Hematopoietic multipotent progenitor cell treated with erythropoietin and hydrocortisone succinate and interleukin-3 and kit ligand, for 6 days (in vitro differentiated cells): ENCODE measurements at regions not wholly inside any gene's neighbourhood (a gene's known extent, or its start where the extent isn't known, plus 50 kb on each side); places are given as distances from the start of the nearest gene placed in this dataset.
"Not testable (repeated sequence)": the region's sequence is repeated elsewhere in the genome, so short reads cannot be mapped to it uniquely, and the experiment has no call there.

Experiments
- DNase-seq: peaks from one replicate; pipeline ENCODE4 v3.0.0-alpha.2; 2015

DNA sequence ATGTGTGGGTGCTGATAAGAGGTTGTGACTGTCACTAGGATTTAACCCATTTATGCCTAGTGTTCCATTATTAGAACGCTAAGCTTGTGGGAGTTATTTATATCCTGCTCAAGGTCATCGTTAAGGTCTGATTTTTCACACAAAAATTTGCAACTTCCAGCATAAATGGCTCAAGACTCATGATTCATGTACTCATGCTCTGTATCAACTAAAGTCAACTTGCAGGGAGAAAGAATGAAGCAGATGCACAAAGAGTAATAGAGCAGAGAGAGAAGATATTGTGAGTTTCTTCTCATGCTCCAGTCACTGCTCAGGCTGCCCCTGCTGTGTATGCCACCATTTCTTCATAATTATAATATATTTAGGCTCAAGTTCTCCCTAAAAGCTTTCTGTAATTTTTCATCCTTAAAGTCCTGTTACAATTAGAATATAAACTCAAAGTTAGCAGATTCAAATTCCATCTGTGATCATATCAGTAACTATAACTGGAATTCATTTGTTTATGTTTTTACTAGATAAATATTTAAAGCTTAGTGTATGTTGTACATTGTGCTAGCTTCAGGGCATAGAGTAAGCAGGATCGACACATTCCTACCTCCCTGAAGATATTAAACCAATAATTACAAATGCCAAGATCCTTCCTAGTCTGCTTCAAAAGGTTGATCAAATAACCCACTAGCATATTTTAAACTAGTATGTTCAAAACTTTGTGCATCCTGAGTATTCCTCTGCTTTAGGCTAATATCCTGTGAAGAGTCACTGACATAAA lies 136.7 kb downstream of the NUDT12 start:
- no peak for DNase-seq

DNA sequence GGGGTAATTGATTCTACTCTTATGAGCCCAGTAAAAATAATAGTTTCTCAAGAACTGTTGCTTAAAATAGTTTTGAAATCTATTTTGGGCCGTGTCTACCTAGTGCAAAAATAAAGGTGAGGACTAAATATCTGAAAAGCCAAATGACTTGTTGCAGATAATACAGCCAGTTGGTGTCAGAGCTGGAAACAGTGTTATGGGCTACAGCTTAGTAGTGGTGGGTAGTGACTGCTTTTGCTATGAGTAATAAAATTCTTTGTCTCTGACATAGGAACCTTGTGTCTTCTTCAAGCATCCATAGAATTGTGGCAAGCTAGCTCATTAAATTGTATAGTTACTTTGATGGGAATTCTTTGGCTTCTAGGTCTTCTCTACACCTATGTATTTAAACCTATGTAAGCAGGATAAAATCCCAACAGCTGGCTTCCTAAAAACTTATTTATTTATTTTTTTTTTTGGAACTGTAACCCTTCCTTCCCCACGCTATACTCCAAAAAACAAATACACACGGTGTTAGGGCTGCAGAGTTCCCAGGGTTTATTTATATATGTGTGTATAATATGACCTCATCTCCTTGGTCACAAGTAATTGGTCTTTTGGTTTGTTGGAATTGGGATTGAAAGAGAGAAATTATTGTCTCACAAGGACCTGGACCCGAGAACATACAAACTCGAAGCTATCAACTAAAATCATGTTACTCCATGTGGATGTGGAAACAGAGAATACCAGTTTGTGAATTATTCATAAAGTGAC lies 138.0 kb downstream of the NUDT12 start:
- no peak for DNase-seq

DNA sequence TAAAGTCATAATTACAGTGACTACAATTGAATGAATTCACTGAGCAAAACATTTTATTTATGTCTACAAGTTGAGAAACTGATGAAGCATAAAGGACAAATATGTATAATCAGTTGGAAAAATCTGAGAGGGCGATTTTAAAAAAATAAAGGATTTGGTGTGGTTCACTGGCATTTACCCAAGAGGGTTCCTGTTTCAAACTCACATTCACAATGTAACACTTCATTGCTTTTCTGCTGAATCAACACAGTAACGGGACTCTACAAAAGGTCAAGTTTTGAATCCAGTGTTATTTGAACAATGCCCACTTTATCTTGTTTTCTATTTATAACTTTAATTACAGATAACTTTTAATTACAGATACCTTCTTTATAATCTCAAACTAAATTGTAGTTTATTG lies 138.6 kb downstream of the NUDT12 start:
- DNase-seq: no peak

DNA sequence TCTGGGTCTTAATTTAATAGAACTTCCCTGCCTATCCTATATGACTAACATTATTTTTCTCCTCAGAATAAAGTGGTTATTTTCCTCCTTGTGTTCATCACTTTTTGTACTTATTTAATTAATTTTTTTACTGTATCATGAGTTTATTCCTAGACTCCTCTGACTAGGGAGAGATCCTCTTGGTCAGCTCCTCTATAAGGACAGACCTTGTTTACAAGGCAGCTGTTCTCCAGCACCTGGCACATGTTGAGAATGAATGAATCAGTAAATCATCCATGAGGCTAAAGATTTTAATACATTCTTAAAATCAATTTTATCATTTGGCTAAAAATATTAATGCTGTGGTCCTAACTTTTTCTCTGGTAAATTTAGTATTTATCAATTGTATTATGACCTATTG lies 139.8 kb downstream of the NUDT12 start:
- no peak for DNase-seq

DNA sequence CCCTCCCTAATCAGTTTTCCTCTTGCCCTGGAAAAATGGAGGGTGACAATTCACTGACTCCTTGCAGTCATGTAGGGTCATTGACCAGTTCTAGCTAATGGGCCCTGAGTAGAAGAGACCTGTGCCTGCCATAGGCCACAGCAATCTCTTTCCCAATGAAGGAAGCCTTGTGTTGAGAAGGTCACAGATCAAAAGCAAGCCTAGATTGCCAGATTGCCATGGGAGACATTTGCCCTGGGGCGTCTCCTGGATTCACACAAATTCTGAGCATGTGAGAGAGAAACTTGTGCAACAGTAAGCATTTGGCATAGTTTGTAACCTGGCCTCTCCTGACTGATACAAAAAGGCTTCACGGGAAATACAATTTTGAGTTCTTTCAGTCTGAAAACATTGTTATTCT lies 148.0 kb downstream of the NUDT12 start:
- no peak for DNase-seq

DNA sequence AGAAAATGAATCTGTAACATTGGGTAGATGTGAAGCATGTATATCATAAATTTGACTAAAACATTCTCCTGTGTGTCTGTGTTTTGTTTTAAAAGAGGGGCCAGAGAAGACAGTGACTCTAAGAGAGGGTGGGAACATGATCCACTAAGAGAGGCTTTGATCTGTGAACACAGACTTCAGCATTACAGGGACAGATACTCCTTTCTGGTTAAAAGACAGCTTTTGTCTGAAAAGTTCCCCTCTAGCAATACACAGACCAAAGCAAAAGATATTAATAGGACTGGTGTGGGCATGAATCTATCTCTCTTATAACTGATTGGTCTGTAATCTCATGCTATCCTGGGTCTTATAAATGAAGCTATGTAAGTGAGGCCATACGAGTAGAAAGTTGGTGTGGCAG lies 150.9 kb downstream of the NUDT12 start:
- DNase-seq: no peak

DNA sequence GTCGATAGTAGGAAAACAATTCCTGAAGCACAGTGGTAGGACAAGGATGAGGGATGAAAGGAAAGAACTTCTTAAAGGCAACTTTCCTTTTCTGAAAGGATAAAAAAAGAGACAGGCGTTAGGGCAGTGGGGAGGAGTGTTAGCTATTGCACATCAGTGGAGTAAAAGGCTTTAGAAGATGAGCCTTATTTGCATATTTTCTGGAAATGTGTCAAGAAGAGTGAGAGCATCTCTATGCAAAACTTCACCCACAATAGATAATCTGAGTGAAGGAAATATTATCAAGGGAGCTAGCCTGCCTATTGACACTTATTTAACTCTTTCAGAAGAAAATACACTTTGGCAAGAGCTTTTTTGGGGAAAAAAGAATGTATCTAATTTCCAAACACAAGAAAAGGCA lies 151.6 kb downstream of the MACIR start:
- no peak for DNase-seq

DNA sequence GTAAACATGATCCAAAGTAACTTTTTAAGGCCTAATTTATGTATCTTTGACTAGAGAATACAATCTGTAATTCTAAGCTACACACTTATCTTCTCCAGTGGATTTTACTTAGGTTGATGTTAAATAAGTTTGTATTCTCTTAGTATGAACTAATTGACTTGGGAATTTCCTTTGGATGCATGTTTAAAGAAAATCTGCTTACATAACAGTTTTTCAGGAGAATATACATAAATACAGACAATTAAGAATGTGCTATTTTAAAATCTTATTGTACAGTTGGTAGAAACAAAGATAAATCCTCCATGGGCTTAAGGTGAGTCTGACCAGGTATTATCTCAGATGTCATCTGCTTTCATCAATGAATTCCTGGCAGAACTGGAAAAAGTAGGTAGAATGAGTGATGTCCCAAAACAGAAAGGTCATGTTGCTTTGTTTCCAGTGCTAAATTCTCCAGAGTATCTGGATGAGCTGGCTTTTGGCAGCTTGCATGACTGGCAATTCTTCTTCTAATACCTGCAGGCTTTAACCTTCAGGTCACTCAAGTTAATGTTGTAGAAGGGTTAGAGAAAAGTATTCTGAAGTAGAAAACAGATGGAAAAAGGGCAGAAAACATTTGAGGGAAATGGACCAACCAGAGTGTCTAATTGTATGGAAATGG lies 150.6 kb downstream of the MACIR start:
- DNase-seq: no peak

DNA sequence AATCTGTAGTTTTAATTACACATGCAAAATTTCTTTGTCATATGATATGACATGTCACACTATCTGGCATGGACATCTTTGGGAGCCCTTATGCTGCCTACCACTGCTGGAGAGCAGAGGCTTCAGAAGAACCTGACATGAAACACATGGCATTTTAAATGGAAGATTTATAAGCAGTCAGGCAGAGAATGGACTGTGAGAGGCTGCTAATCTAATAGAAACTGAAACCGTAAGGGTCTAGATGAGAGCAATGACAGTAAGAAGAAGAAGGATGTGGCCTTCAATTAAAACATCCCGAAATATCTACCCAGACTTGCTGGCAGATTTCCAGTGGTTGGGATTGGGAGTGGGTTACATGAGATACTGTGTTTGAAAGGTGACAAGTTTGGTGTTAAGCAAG lies 149.8 kb downstream of the MACIR start:
- no peak for DNase-seq

DNA sequence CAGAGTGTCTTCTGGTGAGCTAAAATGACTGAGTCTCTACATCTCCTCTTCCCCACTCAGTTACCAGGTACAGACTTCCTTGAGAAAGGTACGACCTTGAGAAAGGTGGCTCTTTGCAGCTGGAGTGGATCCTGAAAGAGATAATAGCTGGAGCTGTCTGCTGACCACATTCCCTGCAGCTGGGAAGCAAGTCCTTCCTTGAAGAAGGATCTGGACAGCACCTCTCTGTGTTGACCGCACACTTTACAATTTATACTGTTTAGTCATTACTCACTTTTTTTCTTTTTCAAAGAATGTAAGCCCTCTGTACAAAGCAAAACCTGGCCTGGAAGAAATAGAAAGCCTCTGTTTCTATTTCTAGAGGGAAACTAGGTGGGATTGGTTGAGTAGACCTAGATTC lies 148.8 kb downstream of the MACIR start:
- DNase-seq: no peak

DNA sequence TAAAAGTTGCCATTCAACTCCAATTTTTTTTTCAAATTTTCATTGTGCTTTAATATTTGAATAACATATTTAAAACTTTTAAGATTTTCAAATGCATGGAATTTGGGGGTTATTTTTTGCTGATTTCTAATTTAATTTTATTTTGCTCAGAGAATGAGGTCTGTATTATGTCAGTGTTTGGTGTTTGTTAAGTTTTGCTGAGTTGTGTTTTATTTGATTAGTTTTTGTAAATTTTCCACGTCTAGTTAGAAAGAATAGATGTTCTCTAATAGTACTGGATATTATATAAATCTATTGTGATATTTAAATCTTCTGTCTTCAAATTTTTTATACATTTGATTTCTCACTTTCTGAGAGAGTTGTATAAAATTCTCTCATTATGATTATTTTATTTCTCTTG lies 145.9 kb downstream of the MACIR start:
- no peak for DNase-seq

DNA sequence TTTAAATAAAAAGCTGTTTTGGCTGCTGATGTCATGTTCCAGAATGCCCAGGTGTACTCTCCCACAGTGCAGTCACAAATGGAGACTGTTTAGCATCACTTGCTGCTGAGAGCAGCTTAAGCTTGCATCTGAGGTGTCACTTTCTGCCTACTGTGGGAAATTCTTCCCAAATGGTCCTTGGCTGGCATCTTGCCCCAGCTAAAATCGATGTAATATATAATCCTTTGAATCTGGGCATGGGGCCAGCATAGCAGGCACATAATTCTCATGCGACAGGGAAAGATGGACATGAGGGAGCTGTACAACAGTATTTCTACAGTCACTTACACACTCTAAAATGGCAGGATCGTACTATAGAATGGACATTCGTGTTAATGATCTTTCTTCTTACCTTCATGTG lies 144.3 kb downstream of the MACIR start:
- DNase-seq: no peak

DNA sequence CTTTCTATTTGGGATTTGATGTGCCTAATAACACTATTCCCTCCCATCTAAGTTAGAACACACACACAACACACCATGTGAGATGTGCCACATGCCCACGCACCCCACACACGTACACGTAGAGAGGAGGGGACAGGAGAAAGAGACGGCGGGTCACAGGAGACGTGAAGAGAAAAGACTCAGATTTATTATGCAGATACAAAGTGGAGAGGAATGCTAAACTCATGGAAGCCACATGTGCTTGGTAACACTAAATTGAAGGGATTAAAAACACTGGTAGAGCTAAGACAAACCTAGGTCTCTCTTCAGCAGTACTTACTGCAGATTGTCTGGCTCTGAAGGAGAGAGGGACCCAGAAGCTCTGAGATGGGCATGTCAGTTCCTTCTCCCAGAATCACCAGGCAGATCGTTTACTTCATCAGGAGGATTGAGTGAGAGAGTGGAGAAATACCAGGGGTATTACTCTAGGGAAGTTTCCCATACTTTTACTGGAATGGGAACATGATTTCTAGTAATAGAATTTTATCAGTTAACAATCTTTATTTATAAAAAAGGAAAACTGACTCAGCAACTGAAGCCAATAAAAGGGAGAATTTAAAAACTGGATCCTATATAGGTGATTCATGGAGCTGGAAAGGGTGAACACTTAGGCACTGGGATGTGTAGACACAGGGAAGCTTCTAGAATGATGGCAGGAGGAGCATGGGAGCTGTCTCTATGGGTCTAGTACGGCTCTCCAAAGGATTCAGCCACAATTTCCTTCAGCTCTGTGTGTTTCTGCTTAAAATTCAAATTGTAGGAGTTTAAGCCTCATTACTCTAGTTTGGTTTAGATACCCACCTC lies 139.4 kb downstream of the MACIR start:
- DNase-seq: peak; percentile 5

DNA sequence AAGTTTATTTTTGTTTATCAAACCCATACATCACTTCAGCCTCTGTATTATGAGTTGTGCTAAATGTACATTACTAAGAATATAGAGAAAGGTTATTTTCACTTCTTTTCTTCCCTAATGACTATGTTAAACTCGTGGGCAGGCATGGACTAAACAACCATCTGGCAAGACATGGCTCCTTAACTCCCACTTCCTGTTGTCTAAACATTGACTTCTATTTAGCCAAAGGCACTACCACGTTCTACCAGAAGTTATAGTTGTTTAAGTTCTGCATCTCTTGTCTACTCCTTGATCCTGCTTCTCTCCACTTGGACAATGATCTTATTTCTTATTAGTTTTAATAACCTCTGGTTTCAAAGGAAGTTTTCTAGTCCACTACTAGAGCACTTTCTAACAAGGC lies 136.1 kb downstream of the MACIR start:
- DNase-seq: no peak

DNA sequence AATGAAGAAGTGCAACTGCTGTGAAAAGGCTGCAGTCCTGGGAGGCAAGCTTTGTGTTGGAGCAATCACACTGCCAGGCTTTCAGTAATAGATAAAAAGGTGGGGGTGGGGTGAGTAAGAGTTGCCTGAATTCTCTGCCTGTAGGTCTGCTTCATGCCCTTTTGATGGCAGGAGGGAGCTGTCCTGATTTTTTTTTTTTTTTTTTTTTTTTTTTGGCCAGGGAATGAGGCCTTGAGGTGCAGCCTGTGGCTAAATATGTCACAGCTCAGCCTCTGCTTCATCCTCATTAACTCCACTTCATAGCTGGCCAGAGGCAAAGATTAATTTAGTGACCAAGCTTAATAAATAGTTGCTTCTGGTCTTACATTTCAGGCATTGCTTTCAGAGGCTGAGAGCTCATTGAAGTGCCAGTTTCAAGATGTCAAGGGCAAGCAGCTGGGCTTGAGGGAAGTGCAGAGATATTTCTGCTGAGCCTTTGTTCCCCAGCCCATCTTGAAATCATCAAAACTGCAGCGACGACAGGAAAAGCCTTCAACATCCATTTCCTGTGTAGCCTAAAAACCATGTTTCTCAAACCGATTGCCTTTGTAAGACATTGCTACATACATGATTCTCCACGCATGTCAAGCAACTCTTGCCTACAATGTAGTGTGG lies 134.7 kb downstream of the MACIR start:
- DNase-seq: peak; percentile 58

DNA sequence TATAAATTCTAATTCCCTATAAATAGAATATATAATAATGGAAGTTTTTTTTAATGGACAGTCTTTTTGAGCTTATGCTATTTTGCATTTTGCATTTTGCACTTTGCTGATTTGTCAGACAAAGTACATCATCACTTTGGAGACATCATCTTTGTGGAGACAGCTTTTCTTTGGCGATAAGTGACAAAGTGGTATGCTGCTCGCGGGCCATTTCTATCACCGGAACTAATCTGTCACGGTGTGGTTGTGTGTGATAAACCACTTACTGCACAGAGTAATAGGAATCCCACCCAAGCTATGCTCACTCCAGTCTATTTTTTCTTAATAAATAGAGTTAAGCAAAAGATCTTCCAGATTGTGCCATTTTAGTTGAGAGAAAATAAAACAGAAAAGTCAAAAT lies 133.1 kb downstream of the MACIR start:
- peak; percentile 76 for DNase-seq

DNA sequence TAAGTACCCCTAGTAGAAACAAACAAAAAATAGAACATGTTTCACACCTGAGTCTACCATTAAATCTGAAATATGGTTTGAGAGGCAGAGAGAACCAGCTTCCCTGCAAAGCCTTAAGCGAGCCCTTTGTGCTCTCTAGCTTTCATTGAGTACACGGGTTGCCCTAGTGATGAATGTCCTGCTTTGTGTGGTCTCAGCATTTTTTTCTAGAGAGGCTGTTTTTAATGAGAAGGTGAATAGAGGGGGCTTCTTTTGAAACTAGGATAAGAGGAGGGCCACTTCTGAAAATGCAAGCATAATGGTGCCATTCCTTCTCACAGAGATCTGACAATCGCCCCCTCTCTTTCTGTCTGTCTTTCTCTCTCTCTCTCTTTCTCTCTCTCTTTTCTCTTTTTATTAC lies 131.3 kb downstream of the MACIR start:
- no peak for DNase-seq

DNA sequence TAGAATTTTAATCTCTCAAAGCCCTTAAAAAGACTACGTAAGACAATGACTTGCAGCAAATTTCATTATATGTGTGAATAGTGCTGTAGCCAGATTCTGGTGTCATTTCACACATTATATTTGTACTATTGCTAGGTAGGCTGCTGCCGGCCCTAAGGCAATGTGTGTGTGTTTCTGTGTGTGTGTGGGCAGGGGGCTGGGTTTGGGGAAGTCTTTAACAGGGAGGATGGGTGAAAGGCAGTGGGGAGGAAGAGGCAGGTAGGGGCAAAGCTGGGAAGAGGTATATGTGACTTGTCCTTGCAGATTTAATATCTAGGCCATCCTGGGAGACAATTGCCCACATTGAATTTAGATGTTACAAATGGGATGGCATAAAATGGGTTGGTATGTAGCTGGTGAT lies 130.8 kb downstream of the MACIR start:
- DNase-seq: no peak

DNA sequence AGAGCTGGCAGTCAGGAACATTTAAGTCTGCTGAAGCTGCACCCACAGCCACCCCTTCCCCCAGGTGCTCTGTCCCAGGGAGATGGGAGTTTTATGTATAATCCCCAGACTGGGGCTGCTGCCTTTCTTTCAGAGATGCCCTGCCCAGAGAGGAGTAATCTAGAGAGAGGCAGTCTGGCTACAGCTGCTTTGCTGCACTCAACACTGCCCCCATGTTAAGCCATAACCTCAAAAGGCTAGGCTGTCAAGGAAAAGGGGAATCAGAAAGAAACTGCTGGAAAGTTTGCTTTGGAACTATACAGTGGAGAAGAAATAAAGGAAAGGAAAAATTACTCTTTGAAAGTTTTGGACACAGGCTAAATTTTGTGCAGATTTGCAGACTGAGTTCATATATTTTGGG lies 127.2 kb downstream of the MACIR start:
- no peak for DNase-seq

DNA sequence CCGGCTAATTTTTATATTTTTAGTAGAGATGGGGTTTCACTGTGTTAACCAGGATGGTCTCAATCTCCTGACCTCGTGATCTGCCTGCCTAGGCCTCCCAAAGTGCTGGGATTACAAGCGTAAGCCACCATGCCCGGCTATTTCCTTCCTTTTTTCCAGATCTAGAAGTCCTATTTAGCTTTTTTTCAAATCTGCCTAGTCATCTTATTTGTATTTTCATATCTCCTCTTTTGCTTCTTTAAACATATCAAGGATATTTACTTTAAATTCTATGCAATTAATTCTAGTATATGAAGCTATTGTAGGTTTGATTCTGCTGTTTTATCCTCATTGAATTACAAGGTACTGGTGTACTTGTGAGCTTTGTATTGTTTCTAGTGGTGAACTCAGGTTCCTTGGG lies 119.1 kb downstream of the MACIR start:
- not testable (repeated sequence) for DNase-seq

DNA sequence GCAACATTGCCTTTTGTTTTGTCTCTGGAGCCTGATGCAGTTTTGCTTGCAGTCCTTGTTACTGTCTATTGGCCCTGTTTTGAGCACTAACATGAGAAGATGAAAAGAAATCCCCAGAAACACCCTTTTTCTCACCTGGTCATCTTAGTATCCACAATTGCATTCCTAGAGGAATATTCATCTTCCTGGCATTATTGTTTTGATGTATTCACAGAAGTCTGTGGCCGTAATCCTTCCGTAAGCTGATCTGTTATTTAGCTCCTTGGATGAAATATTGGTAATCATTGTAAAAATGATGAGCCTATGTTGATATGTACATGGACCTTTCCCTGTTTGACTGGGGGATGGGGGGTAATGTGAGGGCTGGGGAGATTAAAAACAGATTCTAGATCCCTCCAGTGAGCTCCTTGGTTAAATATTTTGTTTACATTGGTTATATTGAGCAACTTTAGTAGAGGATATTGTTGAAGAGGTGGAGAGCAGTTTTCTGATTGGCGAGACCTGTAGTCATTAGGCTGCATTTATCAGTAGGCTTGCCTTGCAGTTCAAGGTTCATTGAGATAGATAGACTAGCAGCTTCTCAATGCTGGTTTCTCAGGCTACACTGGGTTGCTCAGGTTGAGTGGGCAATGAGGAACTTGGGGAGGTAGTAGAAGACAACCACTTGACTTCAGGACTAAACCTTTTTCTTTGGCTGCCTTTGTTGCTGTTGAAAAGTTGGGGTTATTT lies 117.5 kb downstream of the MACIR start:
- DNase-seq: no peak

DNA sequence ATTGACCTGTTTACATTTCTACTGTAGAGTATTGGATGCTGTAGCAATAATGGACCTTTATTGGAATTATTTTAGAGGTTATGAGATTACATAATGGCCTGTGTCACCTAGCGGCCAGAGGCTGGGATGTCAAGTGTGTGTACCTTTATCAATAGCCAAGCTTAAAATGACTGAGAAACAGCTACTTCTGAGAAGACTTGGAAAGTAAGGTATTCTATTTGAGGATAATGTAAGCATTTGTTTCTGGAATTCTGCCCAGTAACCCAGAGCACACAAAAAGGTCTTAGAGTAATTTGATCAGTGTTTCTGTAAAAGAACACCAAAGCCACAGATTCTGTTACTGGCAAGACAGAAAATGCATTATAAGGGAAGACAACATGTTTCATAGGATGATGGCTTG lies 116.8 kb downstream of the MACIR start:
- DNase-seq: no peak
